H4 (cell line): ENCODE measurements at regions not wholly inside any gene's neighbourhood (a gene's known extent, or its start where the extent isn't known, plus 50 kb on each side); places are given as distances from the start of the nearest gene placed in this dataset.
"Not testable (repeated sequence)": the region's sequence is repeated elsewhere in the genome, so short reads cannot be mapped to it uniquely, and the experiment has no call there.

Experiments
- DNase-seq: peaks from one replicate; pipeline ENCODE4 v3.0.0-alpha.2; 2015; ENCODE audit warnings: low spot score

- DNase-seq, result no peak
Measured at GRCh38 chr10:16116404-16117304, 256.3 kb upstream of the MINDY3 start.

GRCh38 chr10:16117305-16117695 lies 257.0 kb upstream of the MINDY3 start:
- no peak for DNase-seq

GRCh38 chr10:16119445-16119844 lies 259.1 kb upstream of the MINDY3 start:
- no peak for DNase-seq

GRCh38 chr10:16120563-16120962 lies 260.3 kb upstream of the MINDY3 start:
- no peak for DNase-seq

DNA sequence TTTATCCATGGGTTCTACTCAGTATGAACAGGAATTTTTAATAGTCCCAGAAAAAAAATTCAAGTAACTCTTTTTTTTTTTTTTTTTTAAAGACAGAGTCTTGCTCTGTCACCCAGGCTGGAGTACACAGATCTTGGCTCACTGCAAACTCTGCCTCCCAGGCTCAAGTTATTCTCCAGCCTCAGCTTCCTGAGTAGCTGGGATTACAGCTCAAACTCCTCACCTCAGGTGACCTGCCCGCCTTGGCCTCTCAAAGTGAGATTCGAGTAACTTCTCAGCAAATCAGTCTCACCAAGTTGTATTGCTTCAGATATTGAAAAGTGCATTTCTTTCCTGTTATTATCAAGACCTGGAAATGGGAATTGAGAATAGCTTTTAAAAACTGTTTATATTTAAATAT lies 281.2 kb upstream of the MINDY3 start:
- DNase-seq, result no peak

DNA sequence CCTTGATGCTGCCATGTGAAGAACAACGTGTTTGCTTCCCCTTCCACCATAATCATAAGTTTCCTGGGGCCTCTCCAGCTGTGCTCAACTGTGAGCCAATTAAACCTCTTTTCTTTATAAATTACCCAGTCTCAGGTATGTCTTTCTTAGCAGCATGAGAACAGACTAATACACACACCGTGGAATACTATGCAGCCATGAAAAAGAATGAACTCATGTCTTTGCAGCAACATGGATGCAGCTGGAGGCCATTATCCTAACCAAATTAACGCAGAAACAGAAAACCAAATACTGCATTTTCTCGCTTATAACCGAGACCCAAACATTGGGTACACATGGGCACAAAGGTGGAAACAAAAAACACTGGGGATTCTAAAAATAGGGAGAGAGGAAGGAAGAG lies 286.7 kb upstream of the MINDY3 start:
- no peak for DNase-seq

DNA sequence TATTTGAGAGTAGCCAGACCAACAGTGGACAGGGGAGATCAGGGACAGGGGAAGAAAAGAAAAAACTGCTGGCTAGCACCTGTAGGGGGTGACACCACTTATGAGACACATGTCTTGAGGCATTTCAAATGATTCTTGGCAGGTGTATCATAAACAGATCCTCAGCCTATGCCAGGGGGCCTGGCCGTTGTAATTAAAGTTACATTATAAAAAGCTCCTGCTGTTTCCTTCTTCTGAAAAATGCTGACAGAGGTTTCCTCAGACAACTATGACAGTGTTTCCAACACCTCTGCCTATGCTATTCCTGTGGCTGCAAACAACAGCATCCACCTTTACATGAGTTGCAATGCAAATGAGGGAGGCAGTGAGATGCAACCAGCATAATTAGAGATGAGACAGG lies 281.0 kb upstream of the PTER start:
- no peak for DNase-seq

GRCh38 chr10:16156681-16157080 lies 280.1 kb upstream of the PTER start:
- DNase-seq, result no peak

- DNase-seq, result not testable (repeated sequence)
Measured at GRCh38 chr10:16165067-16165466, 271.7 kb upstream of the PTER start.

DNA sequence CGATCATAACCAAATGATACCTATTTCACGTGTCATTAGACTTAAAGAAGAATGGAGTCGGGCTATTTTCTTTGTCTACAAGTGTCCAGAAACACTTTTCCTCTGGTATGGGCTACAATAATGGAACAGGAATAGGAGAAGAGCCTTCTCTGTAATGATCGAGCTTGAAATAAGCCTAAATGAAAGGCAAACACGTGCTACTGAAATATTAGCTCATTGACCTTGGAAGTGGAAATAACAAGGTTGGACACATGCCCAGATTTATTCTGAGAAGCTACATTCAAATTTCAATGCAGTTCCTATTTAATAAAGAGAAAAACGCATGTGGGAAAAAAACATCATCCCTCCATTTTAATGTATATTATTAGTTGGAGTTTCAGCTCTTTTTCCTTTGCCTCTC lies 254.7 kb upstream of the PTER start:
- no peak for DNase-seq

- DNase-seq, result no peak
Measured at GRCh38 chr10:16182688-16183087, 254.1 kb upstream of the PTER start.

DNA sequence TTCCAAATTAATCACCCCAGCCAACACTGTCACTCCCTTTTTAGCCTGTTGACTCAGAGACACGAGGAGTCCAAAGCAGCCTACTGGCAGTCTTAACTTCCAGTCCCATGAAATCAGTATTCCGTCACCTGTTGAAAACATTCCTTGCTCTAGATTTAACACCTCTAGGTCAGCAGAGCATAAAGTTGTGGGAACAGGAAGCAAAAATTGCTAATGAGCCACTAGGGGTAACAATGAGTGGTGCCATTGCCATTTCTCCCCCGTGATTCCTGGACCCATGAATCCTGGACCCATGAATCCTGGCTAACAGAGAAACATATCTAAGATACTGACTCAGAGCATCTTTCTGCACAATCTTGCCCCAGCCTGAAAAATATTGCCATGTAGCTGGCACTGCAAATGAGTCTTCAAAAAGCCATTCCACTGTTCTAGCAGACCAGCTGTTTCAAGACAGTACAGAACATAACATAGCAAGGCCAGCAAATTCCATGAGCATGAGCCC lies 252.7 kb upstream of the PTER start:
- no peak for DNase-seq

DNA sequence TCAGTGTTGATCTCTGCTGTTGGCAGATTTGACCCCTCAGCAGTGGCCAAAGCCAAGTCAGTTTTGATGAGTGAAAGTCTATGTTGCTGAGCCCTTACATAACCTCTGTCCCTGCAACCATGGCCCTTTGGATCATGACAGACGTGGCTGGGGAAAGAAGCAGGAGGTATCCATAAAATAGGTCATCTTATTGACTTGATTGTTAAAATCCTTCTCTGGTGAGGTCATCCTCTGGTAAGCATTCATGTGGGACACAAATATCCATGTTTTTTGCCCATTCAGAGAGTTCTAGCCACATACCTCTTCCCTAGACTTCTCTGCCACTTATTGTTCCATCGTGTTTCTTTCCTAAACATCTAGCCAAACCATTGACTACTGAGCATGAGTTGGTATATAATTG lies 251.9 kb upstream of the PTER start:
- no peak for DNase-seq

DNA sequence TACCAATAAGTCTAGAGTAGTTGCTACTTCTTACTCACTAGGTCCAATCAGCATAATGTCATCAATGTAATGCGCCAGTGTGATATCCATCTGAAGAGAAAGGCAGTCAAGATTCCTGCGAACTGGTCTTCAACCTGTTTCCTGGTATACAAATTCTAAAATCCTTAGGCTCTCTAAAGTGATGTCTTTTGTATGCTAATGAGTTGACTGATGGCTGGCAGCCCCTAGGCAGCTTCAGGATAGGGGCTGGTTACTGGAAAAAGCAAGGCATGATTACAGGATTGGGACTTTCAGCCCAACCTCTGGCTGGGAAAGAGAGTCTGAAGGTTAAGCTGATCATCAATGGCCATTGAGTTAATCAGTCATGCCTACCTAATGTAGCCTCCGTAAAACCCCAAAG lies 250.2 kb upstream of the PTER start:
- no peak for DNase-seq

DNA sequence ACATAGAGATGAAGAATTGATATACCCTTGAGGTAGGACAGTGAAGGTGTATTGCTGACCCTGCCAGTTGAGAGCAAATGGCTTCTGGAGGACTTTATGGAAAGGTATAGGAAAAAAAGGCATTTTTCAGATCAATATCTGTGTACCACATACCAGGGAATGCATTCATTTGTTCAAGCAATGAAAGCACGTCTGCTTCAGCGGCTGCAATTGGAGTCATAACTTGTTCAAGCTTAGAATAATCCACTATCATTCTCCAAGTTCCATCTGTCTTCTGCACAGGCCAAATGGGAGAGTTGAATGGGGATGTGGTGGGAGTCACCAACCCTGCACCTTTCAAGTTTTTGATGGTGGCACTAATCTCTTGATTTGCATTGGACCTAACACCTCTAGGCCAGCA lies 249.6 kb upstream of the PTER start:
- no peak for DNase-seq

DNA sequence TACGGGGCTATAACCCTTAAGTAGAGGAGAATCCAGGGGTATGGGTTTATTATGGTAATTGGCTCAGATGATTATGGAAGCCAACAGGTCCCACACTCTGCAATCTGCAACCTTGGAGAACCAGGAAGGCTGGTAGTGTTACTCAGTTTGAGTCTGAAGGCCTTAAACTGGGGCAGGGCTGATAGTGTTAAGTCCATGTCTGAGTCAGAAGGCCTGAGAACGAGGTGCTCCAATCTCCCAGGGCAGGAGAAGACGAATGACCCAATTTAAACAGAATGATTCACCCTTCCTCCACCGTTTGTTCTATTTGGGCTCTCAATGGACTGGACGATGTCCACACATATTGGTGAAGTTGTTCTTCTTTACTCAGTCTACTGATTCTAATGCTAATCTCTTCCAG lies 244.5 kb upstream of the PTER start:
- DNase-seq, result no peak

- DNase-seq, result no peak
Measured at GRCh38 chr10:16193241-16193640, 243.6 kb upstream of the PTER start.

DNA sequence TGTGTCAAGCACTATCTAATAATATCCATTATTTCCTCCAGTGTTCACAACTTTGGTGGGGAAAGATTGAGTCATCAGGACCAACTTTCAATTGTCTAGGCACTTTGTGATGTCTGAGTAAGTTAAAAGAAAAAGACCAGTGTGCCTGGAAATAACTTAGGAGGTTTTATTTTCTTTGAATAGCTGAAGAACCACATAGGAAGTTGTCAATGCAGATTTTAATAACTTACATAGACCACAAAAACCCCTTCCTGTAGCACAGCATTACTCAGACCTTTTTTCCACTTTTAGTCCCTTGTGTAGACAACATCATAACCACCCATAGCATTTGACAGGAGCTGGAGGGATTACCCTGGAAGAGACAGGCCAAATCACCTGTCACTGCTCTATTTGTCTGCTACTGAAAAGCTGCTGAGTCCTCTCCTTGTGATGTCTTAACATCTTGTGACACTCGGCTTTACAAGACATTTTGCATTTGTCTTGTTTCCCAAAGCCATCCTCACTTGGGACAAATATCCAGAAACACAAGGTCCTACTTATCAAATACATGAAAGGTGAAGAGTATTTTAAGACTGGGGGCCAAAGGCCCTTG lies 241.5 kb upstream of the PTER start:
- DNase-seq, result no peak

DNA sequence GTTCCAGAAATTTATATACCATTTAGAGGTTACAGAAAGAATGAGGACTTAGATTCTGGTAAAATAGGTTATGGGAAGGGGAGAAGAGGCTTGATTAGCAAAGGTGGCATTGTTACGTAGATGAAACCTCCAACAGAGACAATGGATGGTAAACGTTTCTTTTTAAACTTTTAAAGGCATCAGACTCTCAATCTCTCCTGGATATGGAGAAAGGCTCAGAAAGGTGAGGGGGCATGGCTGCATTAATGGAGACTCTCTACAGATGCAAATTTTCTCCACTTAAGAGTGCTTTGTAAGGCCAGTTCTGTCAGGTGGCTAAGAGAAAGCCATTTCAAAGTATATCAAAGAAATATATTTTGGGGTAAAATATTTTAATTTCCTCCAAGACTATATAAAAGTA lies 240.9 kb upstream of the PTER start:
- no peak for DNase-seq

DNA sequence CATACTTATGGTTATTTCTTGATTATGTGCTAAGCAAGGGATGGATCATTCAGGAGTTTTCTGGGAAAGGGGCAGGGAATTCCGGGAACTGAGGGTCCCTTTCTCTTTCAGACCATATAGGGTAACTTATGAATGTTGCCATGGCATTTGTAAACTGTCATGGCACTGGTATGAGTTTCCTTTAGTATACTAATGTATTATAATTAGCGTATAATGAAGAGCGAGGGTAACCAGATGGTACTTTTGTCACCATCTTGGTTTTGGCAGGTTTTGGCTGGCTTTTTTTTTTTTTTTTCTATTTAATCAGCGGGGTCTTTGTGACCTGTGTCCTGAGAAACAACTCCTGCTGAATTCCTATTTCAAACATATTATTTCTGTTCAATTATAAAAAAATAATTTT lies 237.6 kb upstream of the PTER start:
- no peak for DNase-seq

GRCh38 chr10:16223618-16224017 lies 213.2 kb upstream of the PTER start:
- not testable (repeated sequence) for DNase-seq

GRCh38 chr10:16227674-16228073 lies 209.1 kb upstream of the PTER start:
- DNase-seq, result no peak

GRCh38 chr10:16231176-16231575 lies 205.6 kb upstream of the PTER start:
- no peak for DNase-seq
